ENCODE measurements at regions not wholly inside any gene's neighbourhood (a gene's known extent, or its start where the extent isn't known, plus 50 kb on each side); places are given as distances from the start of the nearest gene placed in this dataset.

- Histone ChIP-seq H3K27ac (ENCODE audit: low read depth in 2 of 2, low read length in 1 of 2) (no peak overlapping the region), H3F3A (replicated peaks; ENCODE audit: insufficient read depth) (no peaks in the 10 kb centered on the region), H2AFZ (ENCODE audit: low read depth) (no peak overlapping the region), H3K9me3 (no peaks in the 10 kb centered on the region), H3K27me3 (ENCODE audit: insufficient read depth) (no peaks in the 10 kb centered on the region), H3K79me2 (ENCODE audit: insufficient read depth) (no peaks in the 10 kb centered on the region), H4K20me1 (ENCODE audit: insufficient read depth) (no peaks in the 10 kb centered on the region), H3K4me2 (no peak overlapping the region), H3K9me2 (no peaks in the 10 kb centered on the region), H3K4me1 (ENCODE audit: control insufficient read depth in 1 of 2, insufficient read depth in 2 of 2, low read depth in 1 of 2, low read length in 1 of 2) (no peaks in the 10 kb centered on the region; a peak in 2 of 4 replicates), H3K4me3 (ENCODE audit: low read depth in 2 of 2, low read length in 1 of 2) (no peak overlapping the region), H3K36me3 (replicated peaks in 1 of 2; ENCODE audit: control insufficient read depth in 1 of 2, insufficient read depth in 2 of 2, low read length in 1 of 2) (no peaks in the 10 kb centered on the region), H3K9ac (no peak overlapping the region)
- DNase-seq = no peak
- POLR2A ChIA-PET = no interaction called here
- no peak for TF ChIP-seq SIN3A (IDR thresholded peaks at IDR 0.05; ENCODE audit: borderline replicate concordance, low read depth, low read length)
- TF ChIP-seq CTCF (IDR thresholded peaks at IDR 0.05) = no peak
- TF ChIP-seq, protein P1, sequence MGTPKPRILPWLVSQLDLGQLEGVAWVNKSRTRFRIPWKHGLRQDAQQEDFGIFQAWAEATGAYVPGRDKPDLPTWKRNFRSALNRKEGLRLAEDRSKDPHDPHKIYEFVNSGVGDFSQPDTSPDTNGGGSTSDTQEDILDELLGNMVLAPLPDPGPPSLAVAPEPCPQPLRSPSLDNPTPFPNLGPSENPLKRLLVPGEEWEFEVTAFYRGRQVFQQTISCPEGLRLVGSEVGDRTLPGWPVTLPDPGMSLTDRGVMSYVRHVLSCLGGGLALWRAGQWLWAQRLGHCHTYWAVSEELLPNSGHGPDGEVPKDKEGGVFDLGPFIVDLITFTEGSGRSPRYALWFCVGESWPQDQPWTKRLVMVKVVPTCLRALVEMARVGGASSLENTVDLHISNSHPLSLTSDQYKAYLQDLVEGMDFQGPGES (IDR thresholded peaks at IDR 0.05; ENCODE audit: low read depth, low read length) = no peak
- TF ChIP-seq MEF2A (IDR thresholded peaks at IDR 0.05; ENCODE audit: borderline replicate concordance, low read depth) = no peak
- no peak for TF ChIP-seq FOXJ3 (CRISPR knock-in tag; IDR thresholded peaks at IDR 0.05)
- TF ChIP-seq RXRA (IDR thresholded peaks at IDR 0.05; ENCODE audit: borderline replicate concordance, low read depth) = no peak
- 41% methylated on average over 9 of the region's 10 CpGs for WGBS (ENCODE audit: low lambda C conversion rate)
- CTCF ChIA-PET = interaction anchor here (0.8 kb wide), 1 partner anchor 946 kb away, joined by 3 read pairs; no protein-coding TSS in a partner anchor
Observed at GRCh38 chr10:129025787-129026186, 441.3 kb upstream of the MGMT start.

DNA sequence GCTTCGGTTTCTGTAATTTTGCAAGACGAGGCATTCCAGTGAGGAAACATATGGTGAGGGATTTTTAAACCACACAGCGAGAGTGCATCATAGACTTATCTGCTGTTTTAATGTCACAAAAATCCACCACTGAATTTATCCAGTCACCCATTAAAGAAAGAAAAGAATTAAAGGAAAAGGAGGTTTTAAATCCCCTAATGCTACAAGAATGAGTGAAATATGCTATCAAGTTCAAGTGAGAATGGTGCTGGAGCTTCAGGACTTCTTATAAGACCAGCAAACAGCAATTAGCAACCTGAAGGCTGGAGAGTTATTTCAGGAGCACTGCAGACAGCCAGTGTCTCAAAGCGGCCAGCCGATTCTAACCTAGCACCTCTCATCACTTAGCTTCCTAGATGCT lies 439.1 kb upstream of the MGMT start:
- TF ChIP-seq POLR2AphosphoS5 (IDR thresholded peaks at IDR 0.05; ENCODE audit: low read depth, low read length) = no peak
- no peak for TF ChIP-seq CHD2 (IDR thresholded peaks at IDR 0.05; ENCODE audit: low read length, partially characterized antibody)
- no peak for TF ChIP-seq MAX (IDR thresholded peaks at IDR 0.05; ENCODE audit: low read depth)
- no peak for TF ChIP-seq SMC3 (IDR thresholded peaks at IDR 0.05; ENCODE audit: low read depth, low read length)
- TF ChIP-seq TEAD4 (IDR thresholded peaks at IDR 0.05; ENCODE audit: borderline replicate concordance, insufficient read depth) = no peak
- no peak for TF ChIP-seq REST (IDR thresholded peaks at IDR 0.05; ENCODE audit: low read depth, low read length)
- no peak for TF ChIP-seq GATA2 (CRISPR knock-in tag; IDR thresholded peaks at IDR 0.05)
- TF ChIP-seq, protein P2, sequence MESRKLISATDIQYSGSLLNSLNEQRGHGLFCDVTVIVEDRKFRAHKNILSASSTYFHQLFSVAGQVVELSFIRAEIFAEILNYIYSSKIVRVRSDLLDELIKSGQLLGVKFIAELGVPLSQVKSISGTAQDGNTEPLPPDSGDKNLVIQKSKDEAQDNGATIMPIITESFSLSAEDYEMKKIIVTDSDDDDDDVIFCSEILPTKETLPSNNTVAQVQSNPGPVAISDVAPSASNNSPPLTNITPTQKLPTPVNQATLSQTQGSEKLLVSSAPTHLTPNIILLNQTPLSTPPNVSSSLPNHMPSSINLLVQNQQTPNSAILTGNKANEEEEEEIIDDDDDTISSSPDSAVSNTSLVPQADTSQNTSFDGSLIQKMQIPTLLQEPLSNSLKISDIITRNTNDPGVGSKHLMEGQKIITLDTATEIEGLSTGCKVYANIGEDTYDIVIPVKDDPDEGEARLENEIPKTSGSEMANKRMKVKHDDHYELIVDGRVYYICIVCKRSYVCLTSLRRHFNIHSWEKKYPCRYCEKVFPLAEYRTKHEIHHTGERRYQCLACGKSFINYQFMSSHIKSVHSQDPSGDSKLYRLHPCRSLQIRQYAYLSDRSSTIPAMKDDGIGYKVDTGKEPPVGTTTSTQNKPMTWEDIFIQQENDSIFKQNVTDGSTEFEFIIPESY (IDR thresholded peaks at IDR 0.05; ENCODE audit: borderline replicate concordance, low read depth) = no peak
- TF ChIP-seq PBX3 (IDR thresholded peaks at IDR 0.05) = no peak
- no peak for TF ChIP-seq NFIC (IDR thresholded peaks at IDR 0.05; ENCODE audit: borderline replicate concordance)
- TF ChIP-seq RXRA (IDR thresholded peaks at IDR 0.05; ENCODE audit: borderline replicate concordance, low read depth) = no peak
- TF ChIP-seq MEF2A (IDR thresholded peaks at IDR 0.05; ENCODE audit: borderline replicate concordance, low read depth) = no peak
- H3K27ac ChIP-seq (ENCODE audit: low read depth in 2 of 2, low read length in 1 of 2) = no peak overlapping the region
- H3K9me3 ChIP-seq = no peaks in the 10 kb centered on the region
- H2AFZ ChIP-seq (ENCODE audit: low read depth) = no peak overlapping the region
- CTCF ChIA-PET = interaction anchor here (1.0 to 1.4 kb wide), 2 partner anchors 933 to 944 kb away, joined by 3 to 9 read pairs; no protein-coding TSS in a partner anchor
- 39% methylated on average over 5 of the region's 5 CpGs for WGBS (ENCODE audit: low lambda C conversion rate)
- no peak overlapping the region for H3K4me2 ChIP-seq
- POLR2A ChIA-PET = no interaction called here
- H3K4me3 ChIP-seq (ENCODE audit: low read depth in 2 of 2, low read length in 1 of 2) = no peak overlapping the region
- no peaks in the 10 kb centered on the region for H3K27me3 ChIP-seq (ENCODE audit: insufficient read depth)
- H3K36me3 ChIP-seq (replicated peaks in 1 of 2; ENCODE audit: control insufficient read depth in 1 of 2, insufficient read depth in 2 of 2, low read length in 1 of 2) = no peaks in the 10 kb centered on the region
- no peaks in the 10 kb centered on the region for H3K79me2 ChIP-seq (ENCODE audit: insufficient read depth)
- no peak for DNase-seq
- no peaks in the 10 kb centered on the region for H3K9me2 ChIP-seq
- no peak overlapping the region for H3K9ac ChIP-seq
- no peaks in the 10 kb centered on the region for H3F3A ChIP-seq (replicated peaks; ENCODE audit: insufficient read depth)
- H3K4me1 ChIP-seq (ENCODE audit: control insufficient read depth in 1 of 2, insufficient read depth in 2 of 2, low read depth in 1 of 2, low read length in 1 of 2) = no peaks in the 10 kb centered on the region; a peak in 2 of 4 replicates
- H4K20me1 ChIP-seq (ENCODE audit: insufficient read depth) = no peaks in the 10 kb centered on the region
